ENCODE measurements at regions not wholly inside any gene's neighbourhood (a gene's known extent, or its start where the extent isn't known, plus 50 kb on each side); places are given as distances from the start of the nearest gene placed in this dataset.
"Not testable (repeated sequence)": the region's sequence is repeated elsewhere in the genome, so short reads cannot be mapped to it uniquely, and the experiment has no call there.

- Mint-ChIP-seq H3K27ac (ENCODE audit: unreplicated experiment) (no peak overlapping the region), H3K4me1 (ENCODE audit: unreplicated experiment) (no peaks in the 10 kb centered on the region), H3K9me3 (ENCODE audit: unreplicated experiment) (no peaks in the 10 kb centered on the region), H3K27me3 (ENCODE audit: unreplicated experiment) (peaks cover 19% of the 10 kb centered on the region), H3K4me3 (ENCODE audit: unreplicated experiment) (no peak overlapping the region), H3K36me3 (ENCODE audit: unreplicated experiment) (no peaks in the 10 kb centered on the region)
- TF ChIP-seq, protein P1, sequence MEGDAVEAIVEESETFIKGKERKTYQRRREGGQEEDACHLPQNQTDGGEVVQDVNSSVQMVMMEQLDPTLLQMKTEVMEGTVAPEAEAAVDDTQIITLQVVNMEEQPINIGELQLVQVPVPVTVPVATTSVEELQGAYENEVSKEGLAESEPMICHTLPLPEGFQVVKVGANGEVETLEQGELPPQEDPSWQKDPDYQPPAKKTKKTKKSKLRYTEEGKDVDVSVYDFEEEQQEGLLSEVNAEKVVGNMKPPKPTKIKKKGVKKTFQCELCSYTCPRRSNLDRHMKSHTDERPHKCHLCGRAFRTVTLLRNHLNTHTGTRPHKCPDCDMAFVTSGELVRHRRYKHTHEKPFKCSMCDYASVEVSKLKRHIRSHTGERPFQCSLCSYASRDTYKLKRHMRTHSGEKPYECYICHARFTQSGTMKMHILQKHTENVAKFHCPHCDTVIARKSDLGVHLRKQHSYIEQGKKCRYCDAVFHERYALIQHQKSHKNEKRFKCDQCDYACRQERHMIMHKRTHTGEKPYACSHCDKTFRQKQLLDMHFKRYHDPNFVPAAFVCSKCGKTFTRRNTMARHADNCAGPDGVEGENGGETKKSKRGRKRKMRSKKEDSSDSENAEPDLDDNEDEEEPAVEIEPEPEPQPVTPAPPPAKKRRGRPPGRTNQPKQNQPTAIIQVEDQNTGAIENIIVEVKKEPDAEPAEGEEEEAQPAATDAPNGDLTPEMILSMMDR (IDR thresholded peaks at IDR 0.05) = peak; percentile 93
- peak; percentile 87 for DNase-seq (ENCODE audit: extremely low spot score, unreplicated experiment)
These were observed 91.4 kb upstream of the CYRIA start for GRCh38 chr2:16756831-16757644.

- H3K9me3 Mint-ChIP-seq (ENCODE audit: unreplicated experiment) = no peaks in the 10 kb centered on the region
- TF ChIP-seq, protein P1 (IDR thresholded peaks at IDR 0.05) = no peak
- H3K27me3 Mint-ChIP-seq (ENCODE audit: unreplicated experiment) = peaks cover 9% of the 10 kb centered on the region
- H3K36me3 Mint-ChIP-seq (ENCODE audit: unreplicated experiment) = no peaks in the 10 kb centered on the region
- no peak for DNase-seq (ENCODE audit: extremely low spot score, unreplicated experiment)
- no peak overlapping the region for H3K27ac Mint-ChIP-seq (ENCODE audit: unreplicated experiment)
- H3K4me1 Mint-ChIP-seq (ENCODE audit: unreplicated experiment) = no peaks in the 10 kb centered on the region
- no peak overlapping the region for H3K4me3 Mint-ChIP-seq (ENCODE audit: unreplicated experiment)
These were observed 89.8 kb upstream of the CYRIA start for GRCh38 chr2:16755442-16755841.

- H3K9me3 Mint-ChIP-seq (ENCODE audit: unreplicated experiment); DNase-seq (ENCODE audit: extremely low spot score, unreplicated experiment); H3K36me3 Mint-ChIP-seq (ENCODE audit: unreplicated experiment); H3K27me3 Mint-ChIP-seq (ENCODE audit: unreplicated experiment); H3K4me1 Mint-ChIP-seq (ENCODE audit: unreplicated experiment); H3K27ac Mint-ChIP-seq (ENCODE audit: unreplicated experiment); H3K4me3 Mint-ChIP-seq (ENCODE audit: unreplicated experiment): not testable (repeated sequence)
These were observed 87.4 kb upstream of the CYRIA start for GRCh38 chr2:16753025-16753424.

DNA sequence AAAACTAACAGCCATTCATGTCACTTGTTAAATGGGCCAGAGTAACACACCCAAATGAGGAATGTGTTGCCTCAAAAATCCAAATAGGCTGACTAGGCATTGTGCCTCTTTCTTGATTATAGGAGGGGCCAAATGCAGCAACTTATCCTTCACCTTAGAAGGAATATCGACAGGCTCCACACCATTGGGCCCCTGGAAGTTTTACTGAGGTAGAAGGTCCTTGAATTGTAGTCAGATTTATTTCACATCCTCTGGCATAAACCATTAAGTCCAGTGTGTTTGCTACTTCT is 85.2 kb upstream of the CYRIA start:
- not testable (repeated sequence) for H3K9me3 Mint-ChIP-seq (ENCODE audit: unreplicated experiment); H3K36me3 Mint-ChIP-seq (ENCODE audit: unreplicated experiment); H3K4me1 Mint-ChIP-seq (ENCODE audit: unreplicated experiment); DNase-seq (ENCODE audit: extremely low spot score, unreplicated experiment); H3K4me3 Mint-ChIP-seq (ENCODE audit: unreplicated experiment); H3K27ac Mint-ChIP-seq (ENCODE audit: unreplicated experiment); H3K27me3 Mint-ChIP-seq (ENCODE audit: unreplicated experiment)

- Mint-ChIP-seq H3K36me3 (ENCODE audit: unreplicated experiment) (no peaks in the 10 kb centered on the region), H3K4me3 (ENCODE audit: unreplicated experiment) (no peak overlapping the region), H3K27ac (ENCODE audit: unreplicated experiment) (no peak overlapping the region), H3K27me3 (ENCODE audit: unreplicated experiment) (peaks cover 3% of the 10 kb centered on the region), H3K4me1 (ENCODE audit: unreplicated experiment) (no peaks in the 10 kb centered on the region), H3K9me3 (ENCODE audit: unreplicated experiment) (no peaks in the 10 kb centered on the region)
- TF ChIP-seq, protein P1 (IDR thresholded peaks at IDR 0.05) = no peak
- no peak for DNase-seq (ENCODE audit: extremely low spot score, unreplicated experiment)
These were observed 84.7 kb upstream of the CYRIA start for GRCh38 chr2:16750175-16750924.

DNA sequence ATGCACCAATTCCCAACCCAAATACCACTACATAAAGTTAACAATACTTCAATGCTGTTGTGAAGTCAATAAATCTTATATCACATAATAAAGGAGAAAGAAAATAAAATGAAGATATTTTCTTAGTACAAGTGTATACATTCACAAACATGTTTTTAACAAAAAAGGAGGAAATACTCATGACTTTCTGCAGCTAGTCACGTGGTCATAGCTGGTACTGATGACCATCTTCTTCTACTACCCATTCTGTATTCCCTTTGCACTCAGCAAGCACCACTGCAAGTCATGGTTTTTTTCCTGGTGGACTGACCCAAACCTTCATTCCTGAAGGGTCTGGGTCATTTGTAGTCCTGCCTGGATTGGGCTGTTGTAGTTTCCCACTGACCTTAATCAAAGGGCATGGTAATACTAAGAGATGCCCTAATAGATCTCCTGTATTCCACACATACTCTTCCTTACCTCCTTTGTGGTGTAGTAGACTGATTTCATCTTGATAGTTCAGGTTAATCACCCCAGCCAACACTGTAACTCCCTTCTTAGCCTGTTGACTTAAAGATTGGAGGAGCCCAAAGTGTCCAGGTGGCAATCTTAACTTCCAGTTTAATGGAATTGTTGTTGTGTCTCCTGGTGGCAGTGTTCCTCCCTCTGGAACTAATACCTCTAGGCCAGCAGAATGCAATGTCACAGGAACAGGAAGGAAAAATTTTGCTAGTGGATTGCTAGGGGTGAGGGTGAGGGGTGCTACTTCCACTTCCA is 83.1 kb upstream of the CYRIA start:
- not testable (repeated sequence) for H3K9me3 Mint-ChIP-seq (ENCODE audit: unreplicated experiment)

More for the DNA sequence above, 83.1 kb upstream of the CYRIA start:
- not testable (repeated sequence) for H3K4me1 Mint-ChIP-seq (ENCODE audit: unreplicated experiment); H3K27ac Mint-ChIP-seq (ENCODE audit: unreplicated experiment); DNase-seq (ENCODE audit: extremely low spot score, unreplicated experiment); H3K36me3 Mint-ChIP-seq (ENCODE audit: unreplicated experiment); H3K27me3 Mint-ChIP-seq (ENCODE audit: unreplicated experiment); H3K4me3 Mint-ChIP-seq (ENCODE audit: unreplicated experiment)

Measured in osteocyte (in vitro differentiated cells).